Neutrophil (primary cell): ENCODE measurements at regions not wholly inside any gene's neighbourhood (a gene's known extent, or its start where the extent isn't known, plus 50 kb on each side); places are given as distances from the start of the nearest gene placed in this dataset.

Experiments used
- H3K27ac ChIP-seq: fragments of 200-600 bp; sonication (generic); 2 replicates; pipeline ENCODE4 v1.5.1; 2016; ENCODE audit warnings: mild to moderate bottlenecking, moderate library complexity
- H3K27me3 ChIP-seq: fragments of 200-600 bp; sonication (generic); 2 replicates; pipeline ENCODE4 v1.6.0; 2016; ENCODE audit warnings: mild to moderate bottlenecking
- H3K36me3 ChIP-seq: fragments of 200-600 bp; sonication (generic); 2 replicates; pipeline ENCODE4 v1.5.1; 2017
- H3K4me1 ChIP-seq, 2 experiments: fragments of 200-600 bp in 1 of 2; sonication (generic) in 1 of 2; 1 replicate in 1 of 2; 2 replicates in 1 of 2; pipeline versions ENCODE4 v1.5.1 to v1.6.1; 2013 to 2016; ENCODE audit warnings: low read depth in 1 of 2, low read length in 1 of 2, mild to moderate bottlenecking in 1 of 2, moderate library complexity in 1 of 2; ENCODE audit not compliant: control insufficient read depth in 1 of 2, insufficient read depth in 1 of 2
- H3K4me3 ChIP-seq, 2 experiments: fragments of 200-600 bp in 1 of 2; sonication (generic) in 1 of 2; 1 replicate in 1 of 2; 2 replicates in 1 of 2; pipeline ENCODE4 v1.5.1; 2013 to 2016; ENCODE audit warnings: low read depth in 1 of 2, low read length in 1 of 2, mild to moderate bottlenecking in 1 of 2, moderate library complexity in 1 of 2
- H3K9me3 ChIP-seq: fragments of 200-600 bp; sonication (generic); 2 replicates; pipeline ENCODE4 v1.5.1; 2016
- TF ChIP-seq, protein P1 (sequence below): fragments of 200-600 bp; sonication (generic); IDR thresholded peaks from 2 replicates; pipeline ENCODE4 v1.5.1; 2016; ENCODE audit warnings: antibody characterized with exemption

DNA sequence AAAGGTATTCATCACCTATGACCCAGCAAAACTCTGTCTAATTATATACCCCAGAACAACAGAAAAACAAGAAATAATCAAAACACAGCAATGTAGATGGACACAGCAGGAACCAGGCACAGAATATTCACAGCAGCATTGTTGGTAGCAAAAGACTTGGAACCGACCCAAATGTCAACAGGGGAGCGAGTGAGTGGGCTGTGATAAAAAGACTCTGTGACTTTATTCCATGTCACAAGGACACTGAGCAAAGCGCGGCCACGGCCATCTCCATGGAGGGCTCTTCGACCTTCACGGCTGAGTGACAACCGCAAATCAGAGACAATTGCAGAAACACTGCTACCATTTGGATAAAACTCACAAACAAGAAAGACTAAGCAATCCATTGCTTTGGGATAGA is 1373.1 kb downstream of the TBC1D22A start:
- H3K27ac ChIP-seq, result no peak overlapping the region
- no peaks in the 10 kb centered on the region for H3K36me3 ChIP-seq
- TF ChIP-seq, protein P1, sequence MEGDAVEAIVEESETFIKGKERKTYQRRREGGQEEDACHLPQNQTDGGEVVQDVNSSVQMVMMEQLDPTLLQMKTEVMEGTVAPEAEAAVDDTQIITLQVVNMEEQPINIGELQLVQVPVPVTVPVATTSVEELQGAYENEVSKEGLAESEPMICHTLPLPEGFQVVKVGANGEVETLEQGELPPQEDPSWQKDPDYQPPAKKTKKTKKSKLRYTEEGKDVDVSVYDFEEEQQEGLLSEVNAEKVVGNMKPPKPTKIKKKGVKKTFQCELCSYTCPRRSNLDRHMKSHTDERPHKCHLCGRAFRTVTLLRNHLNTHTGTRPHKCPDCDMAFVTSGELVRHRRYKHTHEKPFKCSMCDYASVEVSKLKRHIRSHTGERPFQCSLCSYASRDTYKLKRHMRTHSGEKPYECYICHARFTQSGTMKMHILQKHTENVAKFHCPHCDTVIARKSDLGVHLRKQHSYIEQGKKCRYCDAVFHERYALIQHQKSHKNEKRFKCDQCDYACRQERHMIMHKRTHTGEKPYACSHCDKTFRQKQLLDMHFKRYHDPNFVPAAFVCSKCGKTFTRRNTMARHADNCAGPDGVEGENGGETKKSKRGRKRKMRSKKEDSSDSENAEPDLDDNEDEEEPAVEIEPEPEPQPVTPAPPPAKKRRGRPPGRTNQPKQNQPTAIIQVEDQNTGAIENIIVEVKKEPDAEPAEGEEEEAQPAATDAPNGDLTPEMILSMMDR, result no peak
- H3K27me3 ChIP-seq, result no peaks in the 10 kb centered on the region
- H3K9me3 ChIP-seq, result no peaks in the 10 kb centered on the region
- H3K4me1 ChIP-seq, result no peaks in the 10 kb centered on the region
- no peak overlapping the region for H3K4me3 ChIP-seq

DNA sequence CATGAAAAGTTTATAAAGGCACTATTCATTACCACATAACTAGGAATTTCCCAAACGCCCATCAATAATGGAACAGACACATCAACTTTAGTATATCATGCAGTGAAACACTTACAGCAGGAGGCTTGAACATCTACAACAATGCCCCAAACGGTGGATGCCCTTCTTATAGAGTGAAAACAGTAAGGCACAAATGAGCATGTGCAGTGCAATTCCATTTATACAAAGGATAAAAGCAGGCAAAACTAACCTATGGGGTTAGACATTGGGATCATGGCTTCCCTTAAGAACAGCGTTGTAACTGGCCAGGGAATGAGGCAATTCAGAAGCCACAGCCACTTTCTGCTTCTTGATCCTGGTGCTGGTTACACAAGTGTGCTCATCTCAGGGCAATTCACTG is 1363.0 kb downstream of the TBC1D22A start:
- Histone ChIP-seq H3K4me1 (no peaks in the 10 kb centered on the region), H3K27me3 (no peaks in the 10 kb centered on the region), H3K27ac (no peak overlapping the region), H3K4me3 (no peak overlapping the region), H3K9me3 (no peaks in the 10 kb centered on the region), H3K36me3 (no peaks in the 10 kb centered on the region)
- TF ChIP-seq, protein P1, result no peak

DNA sequence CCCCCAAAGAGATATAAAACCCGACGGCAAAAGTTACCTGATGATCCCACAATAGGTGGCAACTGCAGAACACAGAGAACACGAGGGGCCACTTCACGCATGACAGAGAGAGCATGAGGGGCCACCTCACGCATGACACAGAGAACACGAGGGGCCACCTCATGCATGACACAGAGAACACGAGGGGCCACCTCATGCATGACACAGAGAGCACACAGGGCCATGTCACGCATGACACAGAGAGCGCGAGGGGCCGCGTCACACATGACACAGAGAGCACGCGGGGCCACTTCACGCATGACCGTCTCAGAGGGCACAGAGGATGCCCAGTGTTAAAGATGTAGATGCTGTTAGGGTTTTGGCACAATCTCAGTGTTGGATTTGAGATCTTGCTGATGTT is 1359.5 kb downstream of the TBC1D22A start:
- Histone ChIP-seq H3K27me3 (no peaks in the 10 kb centered on the region), H3K4me1 (no peaks in the 10 kb centered on the region)
- TF ChIP-seq, protein P1, result no peak

DNA sequence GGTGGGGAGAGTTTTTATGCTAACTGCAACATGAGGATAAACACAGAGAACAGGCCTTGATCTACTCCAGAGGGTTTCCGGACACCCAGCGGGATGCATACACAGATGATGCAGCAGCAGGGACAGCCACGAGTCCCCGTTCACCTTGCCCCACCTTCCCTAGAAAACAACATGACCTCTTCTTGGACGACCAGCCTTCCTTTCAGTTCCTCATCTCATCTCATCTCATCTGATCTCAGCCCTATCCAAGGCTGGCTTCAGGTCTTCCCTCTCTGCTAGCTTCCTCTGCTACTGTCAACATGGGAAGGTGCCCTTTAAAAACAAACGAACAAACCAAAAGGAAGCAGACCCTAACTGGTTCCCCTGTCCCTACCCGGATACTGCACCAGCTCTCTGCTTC is 1356.2 kb downstream of the TBC1D22A start:
- TF ChIP-seq, protein P1, result no peak
- H3K36me3 ChIP-seq, result no peaks in the 10 kb centered on the region
- no peaks in the 10 kb centered on the region for H3K4me1 ChIP-seq
- no peaks in the 10 kb centered on the region for H3K27me3 ChIP-seq
- no peak overlapping the region for H3K27ac ChIP-seq
- no peak overlapping the region for H3K4me3 ChIP-seq
- no peaks in the 10 kb centered on the region for H3K9me3 ChIP-seq

More for the DNA sequence above, 1359.5 kb downstream of the TBC1D22A start:
- no peaks in the 10 kb centered on the region for H3K9me3 ChIP-seq
- no peak overlapping the region for H3K4me3 ChIP-seq
- H3K36me3 ChIP-seq, result no peaks in the 10 kb centered on the region
- no peak overlapping the region for H3K27ac ChIP-seq

DNA sequence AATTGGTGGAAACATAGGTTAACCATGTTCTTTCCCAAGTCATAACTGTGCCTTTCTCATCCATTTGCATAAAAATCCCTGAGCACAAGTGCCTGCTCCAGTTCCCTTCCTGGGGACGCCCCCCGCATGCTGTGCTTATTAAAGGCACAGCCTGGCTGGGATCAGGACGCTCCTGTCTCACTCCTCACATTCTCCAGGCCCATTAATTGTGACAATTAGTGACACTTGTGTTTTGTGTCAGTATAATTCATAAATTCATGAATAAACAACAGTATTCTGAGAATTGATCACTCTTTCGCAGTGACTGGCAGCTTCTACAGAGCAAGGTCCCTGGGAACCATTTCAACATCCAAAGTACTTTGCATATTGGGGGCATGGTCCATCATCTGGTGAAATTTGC is 1354.4 kb downstream of the TBC1D22A start:
- no peaks in the 10 kb centered on the region for H3K9me3 ChIP-seq
- H3K4me3 ChIP-seq, result no peak overlapping the region
- no peak overlapping the region for H3K27ac ChIP-seq
- H3K36me3 ChIP-seq, result no peaks in the 10 kb centered on the region
- no peaks in the 10 kb centered on the region for H3K27me3 ChIP-seq
- TF ChIP-seq, protein P1, result no peak
- no peaks in the 10 kb centered on the region for H3K4me1 ChIP-seq
